ENCODE measurements at regions not wholly inside any gene's neighbourhood (a gene's known extent, or its start where the extent isn't known, plus 50 kb on each side); places are given as distances from the start of the nearest gene placed in this dataset.
"Not testable (repeated sequence)": the region's sequence is repeated elsewhere in the genome, so short reads cannot be mapped to it uniquely, and the experiment has no call there.

GRCh38 chr7:106535234-106535932, 125.6 kb downstream of the CCDC71L start:
- Histone ChIP-seq H3F3A (ENCODE audit: insufficient read depth, low read length) (no peaks in the 10 kb centered on the region), H3K4me3 (ENCODE audit: low read depth, low read length, poor library complexity, severe bottlenecking) (no peak overlapping the region), H3K4me1 (ENCODE audit: insufficient read depth, low read length, severe bottlenecking) (no peaks in the 10 kb centered on the region), H3K27ac (ENCODE audit: low read depth, low read length, poor library complexity, severe bottlenecking) (no peak overlapping the region), H3K9me2 (ENCODE audit: low read depth, low read length) (no peaks in the 10 kb centered on the region), H3K36me3 (ENCODE audit: insufficient read depth, low read length) (no peaks in the 10 kb centered on the region), H3K9ac (ENCODE audit: low read length) (no peak overlapping the region), H3K9me3 (ENCODE audit: low read length) (no peaks in the 10 kb centered on the region), H3K4me2 (ENCODE audit: low read length) (no peak overlapping the region), H3K79me2 (ENCODE audit: insufficient read depth, low read length) (no peaks in the 10 kb centered on the region), H4K20me1 (ENCODE audit: insufficient read depth, low read length) (no peaks in the 10 kb centered on the region), H2AFZ (ENCODE audit: low read length) (no peak overlapping the region), H3K27me3 (ENCODE audit: insufficient read depth, low read length) (no peaks in the 10 kb centered on the region)
- no peak for TF ChIP-seq CTCF (IDR thresholded peaks at IDR 0.05; ENCODE audit: low read length)
- no peak for TF ChIP-seq EZH2 (IDR thresholded peaks at IDR 0.05; ENCODE audit: borderline replicate concordance, low read length)

- TF ChIP-seq CTCF (IDR thresholded peaks at IDR 0.05; ENCODE audit: low read length) (no peak), EZH2 (IDR thresholded peaks at IDR 0.05; ENCODE audit: borderline replicate concordance, low read length) (no peak)
- Histone ChIP-seq H3K9me2 (ENCODE audit: low read depth, low read length) (no peaks in the 10 kb centered on the region), H3K27me3 (ENCODE audit: insufficient read depth, low read length) (no peaks in the 10 kb centered on the region), H2AFZ (ENCODE audit: low read length) (no peak overlapping the region), H3K36me3 (ENCODE audit: insufficient read depth, low read length) (no peaks in the 10 kb centered on the region), H3K4me3 (ENCODE audit: low read depth, low read length, poor library complexity, severe bottlenecking) (no peak overlapping the region), H3K4me1 (ENCODE audit: insufficient read depth, low read length, severe bottlenecking) (no peaks in the 10 kb centered on the region), H3F3A (ENCODE audit: insufficient read depth, low read length) (no peaks in the 10 kb centered on the region), H3K27ac (ENCODE audit: low read depth, low read length, poor library complexity, severe bottlenecking) (no peak overlapping the region), H3K4me2 (ENCODE audit: low read length) (no peak overlapping the region), H3K79me2 (ENCODE audit: insufficient read depth, low read length) (no peaks in the 10 kb centered on the region), H3K9ac (ENCODE audit: low read length) (no peak overlapping the region), H3K9me3 (ENCODE audit: low read length) (no peaks in the 10 kb centered on the region), H4K20me1 (ENCODE audit: insufficient read depth, low read length) (no peaks in the 10 kb centered on the region)
Measured at GRCh38 chr7:106534271-106534846, 126.6 kb downstream of the CCDC71L start.

- H3K4me2 ChIP-seq (ENCODE audit: low read length); H3K27ac ChIP-seq (ENCODE audit: low read depth, low read length, poor library complexity, severe bottlenecking); H4K20me1 ChIP-seq (ENCODE audit: insufficient read depth, low read length); H3K9ac ChIP-seq (ENCODE audit: low read length); H3K4me3 ChIP-seq (ENCODE audit: low read depth, low read length, poor library complexity, severe bottlenecking); H3K36me3 ChIP-seq (ENCODE audit: insufficient read depth, low read length); H3K27me3 ChIP-seq (ENCODE audit: insufficient read depth, low read length); H3K9me3 ChIP-seq (ENCODE audit: low read length); H3K4me1 ChIP-seq (ENCODE audit: insufficient read depth, low read length, severe bottlenecking); H2AFZ ChIP-seq (ENCODE audit: low read length); H3F3A ChIP-seq (ENCODE audit: insufficient read depth, low read length); H3K79me2 ChIP-seq (ENCODE audit: insufficient read depth, low read length); H3K9me2 ChIP-seq (ENCODE audit: low read depth, low read length): not testable (repeated sequence)
Measured at GRCh38 chr7:106530183-106530582, 130.8 kb downstream of the CCDC71L start.

GRCh38 chr7:106526617-106527016, 134.3 kb downstream of the CCDC71L start:
- H3K27ac ChIP-seq (ENCODE audit: low read depth, low read length, poor library complexity, severe bottlenecking); H3K9me3 ChIP-seq (ENCODE audit: low read length); H3K27me3 ChIP-seq (ENCODE audit: insufficient read depth, low read length); H3K4me3 ChIP-seq (ENCODE audit: low read depth, low read length, poor library complexity, severe bottlenecking); H3K79me2 ChIP-seq (ENCODE audit: insufficient read depth, low read length); H3K9me2 ChIP-seq (ENCODE audit: low read depth, low read length); H3F3A ChIP-seq (ENCODE audit: insufficient read depth, low read length); H3K9ac ChIP-seq (ENCODE audit: low read length); H3K4me2 ChIP-seq (ENCODE audit: low read length); H4K20me1 ChIP-seq (ENCODE audit: insufficient read depth, low read length); H3K36me3 ChIP-seq (ENCODE audit: insufficient read depth, low read length); H3K4me1 ChIP-seq (ENCODE audit: insufficient read depth, low read length, severe bottlenecking); H2AFZ ChIP-seq (ENCODE audit: low read length): not testable (repeated sequence)
